Tibial artery (tissue), 4 donors: ENCODE measurements at regions not wholly inside any gene's neighbourhood (a gene's known extent, or its start where the extent isn't known, plus 50 kb on each side); places are given as distances from the start of the nearest gene placed in this dataset.

Experiments
- DNase-seq, 2 donors: peaks; one replicate each; pipeline ENCODE4 v3.0.0-alpha.2; 2019
- H3K27ac ChIP-seq, 2 donors: fragments of 200-600 bp; sonication (generic) in 1 of 2; 1 replicate in 1 of 2; 2 replicates in 1 of 2; pipeline ENCODE4 v1.5.1; 2018 to 2019; ENCODE audit warnings: mild to moderate bottlenecking in 1 of 2
- H3K27me3 ChIP-seq, 2 donors: fragments of 200-600 bp; sonication (generic) in 1 of 2; one replicate each; pipeline versions ENCODE4 v1.5.1 to v1.6.0; 2016 to 2019
- H3K36me3 ChIP-seq, 3 donors: fragments of 200-600 bp; sonication (generic) in 2 of 3; one replicate each; pipeline ENCODE4 v1.5.1; 2016 to 2019; ENCODE audit warnings: mild to moderate bottlenecking in 2 of 3
- H3K4me1 ChIP-seq, 4 donors: fragments of 200-600 bp; sonication (generic) in 2 of 4; 1 replicate in 3 of 4; 2 replicates in 1 of 4; pipeline ENCODE4 v1.5.1; 2016 to 2019
- H3K4me3 ChIP-seq, 2 donors: fragments of 200-600 bp; sonication (generic) in 1 of 2; 1 replicate in 1 of 2; 2 replicates in 1 of 2; pipeline ENCODE4 v1.5.1; 2018 to 2019; ENCODE audit warnings: mild to moderate bottlenecking in 2 of 2
- H3K9me3 ChIP-seq, 3 donors: fragments of 200-600 bp; sonication (generic) in 1 of 3; one replicate each; pipeline ENCODE4 v1.5.1; 2016 to 2019
- CTCF ChIP-seq, 2 experiments: fragments of 200-600 bp in 1 of 2; fragments of 450-650 bp in 1 of 2; IDR thresholded peaks; one replicate each; pipeline ENCODE4 v1.5.1; 2017 to 2019; ENCODE audit warnings: antibody characterized with exemption in 2 of 2, mild to moderate bottlenecking in 1 of 2, moderate library complexity in 1 of 2
- intact Hi-C: fragments of 100-400 bp; cut with DNase I; formaldehyde crosslinking; loops from one replicate; pipeline ENCODE4 v1.15.0; 2023; ENCODE audit warnings: low total_unique reads

GRCh38 chr12:65574867-65575266 is 249.4 kb upstream of the HMGA2 start:
- no peak for DNase-seq
- intact Hi-C loops: no loop called here
- H3K9me3 ChIP-seq: peaks cover 0 to 12% (median 6%) of the 10 kb centered on the region in 3 donors
- no peaks in the 10 kb centered on the region for H3K36me3 ChIP-seq
- TF ChIP-seq CTCF (IDR thresholded peaks at IDR 0.05): no peak
- peaks cover 0 to 3% of the 10 kb centered on the region in 2 donors for H3K27me3 ChIP-seq
- no peak overlapping the region for H3K27ac ChIP-seq
- H3K4me3 ChIP-seq: no peak overlapping the region
- H3K4me1 ChIP-seq: no peaks in the 10 kb centered on the region

- Histone ChIP-seq H3K9me3 (no peaks in the 10 kb centered on the region), H3K27me3 (no peaks in the 10 kb centered on the region), H3K4me1 (no peaks in the 10 kb centered on the region), H3K4me3 (no peak overlapping the region), H3K27ac (no peak overlapping the region), H3K36me3 (no peaks in the 10 kb centered on the region)
- no peak for DNase-seq
- no peak for TF ChIP-seq CTCF (IDR thresholded peaks at IDR 0.05)
- intact Hi-C loops: no loop called here
Measured at GRCh38 chr12:65584016-65584415, 240.3 kb upstream of the HMGA2 start.

GRCh38 chr12:65585648-65586602 is 238.4 kb upstream of the HMGA2 start:
- Histone ChIP-seq H3K4me1 (no peaks in the 10 kb centered on the region), H3K27ac (no peak overlapping the region), H3K9me3 (no peaks in the 10 kb centered on the region), H3K36me3 (no peaks in the 10 kb centered on the region), H3K27me3 (no peaks in the 10 kb centered on the region), H3K4me3 (no peak overlapping the region)
- DNase-seq: no peak
- TF ChIP-seq CTCF (IDR thresholded peaks at IDR 0.05): no peak
- intact Hi-C loops: no loop called here

- H3K27me3 ChIP-seq: no peaks in the 10 kb centered on the region
- no peaks in the 10 kb centered on the region for H3K36me3 ChIP-seq
- no peak for TF ChIP-seq CTCF (IDR thresholded peaks at IDR 0.05)
- no peak overlapping the region for H3K27ac ChIP-seq
- no peaks in the 10 kb centered on the region for H3K9me3 ChIP-seq
- H3K4me3 ChIP-seq: no peak overlapping the region
- DNase-seq: no peak
- no peaks in the 10 kb centered on the region for H3K4me1 ChIP-seq
- intact Hi-C loops: no loop called here
Measured at GRCh38 chr12:65586796-65587195, 237.5 kb upstream of the HMGA2 start.

GRCh38 chr12:65590318-65590717 is 234.0 kb upstream of the HMGA2 start:
- Histone ChIP-seq H3K36me3 (no peaks in the 10 kb centered on the region), H3K4me3 (no peak overlapping the region), H3K27ac (no peak overlapping the region), H3K4me1 (peaks cover 0 to 3% (median 0%) of the 10 kb centered on the region in 4 donors), H3K27me3 (no peaks in the 10 kb centered on the region), H3K9me3 (no peaks in the 10 kb centered on the region)
- DNase-seq: no peak
- intact Hi-C loops: no loop called here
- no peak for TF ChIP-seq CTCF (IDR thresholded peaks at IDR 0.05)
